HFF-Myc (cell line): ENCODE measurements at regions not wholly inside any gene's neighbourhood (a gene's known extent, or its start where the extent isn't known, plus 50 kb on each side); places are given as distances from the start of the nearest gene placed in this dataset.

Experiments
- DNase-seq: peaks from one replicate; pipeline ENCODE4 v3.0.0-alpha.2; 2011; ENCODE audit warnings: low read depth; ENCODE audit errors: extremely low read depth
- H3K4me3 ChIP-seq: replicated peaks from 2 replicates; pipeline ENCODE4 v1.5.1; 2011; ENCODE audit warnings: low read depth, mild to moderate bottlenecking, control low read depth, low read length
- TF ChIP-seq, protein P1 (sequence below): IDR thresholded peaks from 2 replicates; pipeline ENCODE4 v1.5.1; 2012; ENCODE audit warnings: mild to moderate bottlenecking, low read depth, low read length, control low read depth; ENCODE audit errors: missing control alignments

GRCh38 chr17:33444731-33445130 is 151.6 kb upstream of the ASIC2 start:
- TF ChIP-seq, protein P1, sequence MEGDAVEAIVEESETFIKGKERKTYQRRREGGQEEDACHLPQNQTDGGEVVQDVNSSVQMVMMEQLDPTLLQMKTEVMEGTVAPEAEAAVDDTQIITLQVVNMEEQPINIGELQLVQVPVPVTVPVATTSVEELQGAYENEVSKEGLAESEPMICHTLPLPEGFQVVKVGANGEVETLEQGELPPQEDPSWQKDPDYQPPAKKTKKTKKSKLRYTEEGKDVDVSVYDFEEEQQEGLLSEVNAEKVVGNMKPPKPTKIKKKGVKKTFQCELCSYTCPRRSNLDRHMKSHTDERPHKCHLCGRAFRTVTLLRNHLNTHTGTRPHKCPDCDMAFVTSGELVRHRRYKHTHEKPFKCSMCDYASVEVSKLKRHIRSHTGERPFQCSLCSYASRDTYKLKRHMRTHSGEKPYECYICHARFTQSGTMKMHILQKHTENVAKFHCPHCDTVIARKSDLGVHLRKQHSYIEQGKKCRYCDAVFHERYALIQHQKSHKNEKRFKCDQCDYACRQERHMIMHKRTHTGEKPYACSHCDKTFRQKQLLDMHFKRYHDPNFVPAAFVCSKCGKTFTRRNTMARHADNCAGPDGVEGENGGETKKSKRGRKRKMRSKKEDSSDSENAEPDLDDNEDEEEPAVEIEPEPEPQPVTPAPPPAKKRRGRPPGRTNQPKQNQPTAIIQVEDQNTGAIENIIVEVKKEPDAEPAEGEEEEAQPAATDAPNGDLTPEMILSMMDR = no peak
- no peak for DNase-seq
- H3K4me3 ChIP-seq = no peak overlapping the region

DNA sequence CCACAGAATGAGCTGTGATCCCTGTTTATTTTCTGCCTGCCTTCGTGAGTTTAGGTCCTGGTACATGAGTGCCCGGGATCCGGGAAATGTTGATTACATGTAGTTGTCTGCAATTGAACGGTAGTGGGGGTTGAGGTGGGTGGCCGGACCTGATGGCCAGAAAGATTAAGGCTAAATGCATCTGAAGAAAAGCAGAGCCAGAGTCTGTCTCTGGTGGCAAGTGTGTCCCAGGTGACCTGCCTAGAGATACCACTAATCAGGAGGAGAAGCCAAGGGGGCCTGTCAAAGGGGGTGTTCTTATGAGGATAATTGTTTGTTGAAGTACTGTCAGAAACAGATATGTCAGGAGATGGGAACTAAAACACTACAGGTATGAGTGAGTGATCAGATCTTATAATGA is 154.0 kb upstream of the ASIC2 start:
- no peak overlapping the region for H3K4me3 ChIP-seq
- TF ChIP-seq, protein P1 = no peak
- no peak for DNase-seq

- no peak for DNase-seq
- no peak overlapping the region for H3K4me3 ChIP-seq
- TF ChIP-seq, protein P1 = no peak
Measured at GRCh38 chr17:33451221-33451620, 158.1 kb upstream of the ASIC2 start.

GRCh38 chr17:33457477-33457876 is 164.4 kb upstream of the ASIC2 start:
- H3K4me3 ChIP-seq = no peak overlapping the region
- DNase-seq = no peak
- TF ChIP-seq, protein P1 = no peak

DNA sequence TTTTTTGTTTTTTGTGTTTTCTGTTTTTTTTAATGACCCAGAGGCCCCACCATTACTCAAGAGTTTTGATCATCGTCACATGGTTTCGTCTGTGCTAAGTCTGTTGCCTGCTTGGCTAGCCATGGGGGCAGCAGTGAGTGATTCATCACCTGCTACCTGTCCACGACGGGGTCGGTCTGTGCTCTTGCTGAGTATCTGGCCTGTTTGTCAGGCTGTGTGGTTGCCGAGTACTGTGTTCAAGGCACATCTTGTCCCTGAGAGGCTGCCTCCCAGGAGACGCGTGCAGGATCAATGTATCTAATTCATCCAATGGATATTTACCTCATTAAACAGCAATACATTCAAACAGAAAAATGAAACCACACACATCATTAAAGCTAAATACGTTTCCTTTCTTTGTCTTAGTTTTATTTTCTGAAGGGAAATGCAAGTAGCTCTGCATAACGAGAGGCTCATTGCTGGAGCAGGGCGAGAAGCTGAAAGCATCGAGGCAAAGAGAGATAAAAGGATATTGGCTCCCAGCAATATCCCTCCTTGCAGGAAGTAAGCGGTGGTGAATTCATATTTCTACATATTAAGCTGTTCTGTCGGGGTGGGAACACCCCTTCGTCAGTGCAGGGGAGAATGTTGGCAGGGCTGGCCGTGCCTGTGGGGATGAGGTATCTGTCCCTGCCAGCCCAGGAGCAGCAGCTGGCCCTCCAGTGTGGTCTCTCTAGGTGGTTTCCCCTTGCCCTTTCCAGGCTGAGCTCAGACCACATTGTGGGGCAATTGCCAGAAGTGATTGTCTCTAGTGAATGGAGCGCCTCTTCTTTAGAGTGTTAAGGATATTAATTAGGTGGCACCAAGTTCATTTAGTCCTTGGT is 166.2 kb upstream of the ASIC2 start:
- no peak for DNase-seq
- H3K4me3 ChIP-seq = no peak overlapping the region
- TF ChIP-seq, protein P1 = no peak

GRCh38 chr17:33460781-33461450 is 167.8 kb upstream of the ASIC2 start:
- TF ChIP-seq, protein P1 = no peak
- H3K4me3 ChIP-seq = no peak overlapping the region
- no peak for DNase-seq
